ENCODE measurements at regions not wholly inside any gene's neighbourhood (a gene's known extent, or its start where the extent isn't known, plus 50 kb on each side); places are given as distances from the start of the nearest gene placed in this dataset.

DNA sequence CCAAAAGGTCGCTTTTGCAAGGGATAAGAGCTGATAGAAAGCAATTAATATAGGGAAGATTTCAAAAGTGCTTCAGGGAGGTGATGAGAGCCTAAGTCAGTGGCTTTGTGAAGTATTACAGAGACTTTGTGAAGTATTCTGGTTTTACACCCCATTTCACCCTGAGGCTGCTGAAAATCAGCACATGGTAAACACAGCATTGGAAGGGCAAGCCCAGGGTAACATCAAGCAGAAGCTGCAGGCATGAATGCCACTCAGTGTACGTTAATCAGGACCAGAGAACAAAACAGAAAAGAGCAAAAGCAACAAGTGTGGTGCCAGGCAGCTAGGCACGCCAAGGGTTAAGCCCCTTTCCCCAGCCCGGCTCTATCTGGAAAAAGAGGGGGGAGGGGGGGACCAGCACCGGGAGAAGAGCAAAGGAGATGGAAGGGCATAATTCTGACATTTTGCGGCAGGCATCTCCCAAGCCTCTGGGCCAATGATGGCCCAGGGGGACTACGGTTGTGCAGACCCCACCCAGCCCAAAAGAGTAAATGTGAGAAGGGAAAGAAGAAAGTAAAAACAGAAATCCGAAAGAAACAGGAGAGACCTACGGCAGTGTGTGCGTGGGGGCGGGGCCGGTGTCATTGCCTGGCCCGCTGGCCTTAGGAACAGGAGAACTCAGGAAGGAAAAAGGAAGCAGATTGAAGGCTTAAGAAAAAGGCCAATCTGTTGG is 58.9 kb downstream of the DHRS2 start:
- no peak overlapping the region for H3K27ac ChIP-seq (ENCODE audit: extremely low read depth, low read depth, low read length)
- H3K4me1 ChIP-seq (ENCODE audit: control insufficient read depth, insufficient read depth, low read length) = 0 out of 2 replicates have a peak, but pooled peaks cover 5% of the 10 kb centered on the region

DNA sequence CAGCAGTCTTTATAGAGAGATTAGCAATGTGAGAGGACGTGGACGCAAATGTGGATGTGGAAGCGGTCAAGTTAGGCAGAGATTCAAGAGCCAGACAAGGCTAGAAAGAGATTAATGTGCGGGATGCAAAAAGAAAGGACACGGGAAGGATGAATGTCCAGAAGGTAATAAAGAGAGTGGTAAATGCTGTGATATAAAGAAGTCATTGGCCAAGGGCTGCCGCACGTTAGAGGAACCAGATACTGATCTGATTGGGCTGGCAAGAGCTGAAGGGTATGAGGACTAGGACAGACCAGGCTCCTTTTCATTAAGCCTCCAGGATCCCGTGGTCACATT is 59.5 kb downstream of the DHRS2 start:
- H3K9me3 ChIP-seq (ENCODE audit: control insufficient read depth, insufficient read depth, low read depth, low read length) = no peaks in the 10 kb centered on the region
- no peak overlapping the region for H3K4me3 ChIP-seq (ENCODE audit: low read depth, low read length)
- POLR2A ChIA-PET = no interaction called here
- CTCF ChIA-PET = no interaction called here
- H3K4me1 ChIP-seq (ENCODE audit: control insufficient read depth, insufficient read depth, low read length) = 0 out of 2 replicates have a peak, but pooled peaks cover 5% of the 10 kb centered on the region
- H3K27ac ChIP-seq (ENCODE audit: extremely low read depth, low read depth, low read length) = no peak overlapping the region
- no peaks in the 10 kb centered on the region for H3K36me3 ChIP-seq (ENCODE audit: control insufficient read depth in 2 of 2, insufficient read depth in 1 of 2, low read length in 2 of 2)
- no peak for TF ChIP-seq ZNF404 (tag by site-specific recombination; IDR thresholded peaks at IDR 0.05)
- no peak for TF ChIP-seq ZNF837 (tag by site-specific recombination; IDR thresholded peaks at IDR 0.05)
- TF ChIP-seq, protein P1, sequence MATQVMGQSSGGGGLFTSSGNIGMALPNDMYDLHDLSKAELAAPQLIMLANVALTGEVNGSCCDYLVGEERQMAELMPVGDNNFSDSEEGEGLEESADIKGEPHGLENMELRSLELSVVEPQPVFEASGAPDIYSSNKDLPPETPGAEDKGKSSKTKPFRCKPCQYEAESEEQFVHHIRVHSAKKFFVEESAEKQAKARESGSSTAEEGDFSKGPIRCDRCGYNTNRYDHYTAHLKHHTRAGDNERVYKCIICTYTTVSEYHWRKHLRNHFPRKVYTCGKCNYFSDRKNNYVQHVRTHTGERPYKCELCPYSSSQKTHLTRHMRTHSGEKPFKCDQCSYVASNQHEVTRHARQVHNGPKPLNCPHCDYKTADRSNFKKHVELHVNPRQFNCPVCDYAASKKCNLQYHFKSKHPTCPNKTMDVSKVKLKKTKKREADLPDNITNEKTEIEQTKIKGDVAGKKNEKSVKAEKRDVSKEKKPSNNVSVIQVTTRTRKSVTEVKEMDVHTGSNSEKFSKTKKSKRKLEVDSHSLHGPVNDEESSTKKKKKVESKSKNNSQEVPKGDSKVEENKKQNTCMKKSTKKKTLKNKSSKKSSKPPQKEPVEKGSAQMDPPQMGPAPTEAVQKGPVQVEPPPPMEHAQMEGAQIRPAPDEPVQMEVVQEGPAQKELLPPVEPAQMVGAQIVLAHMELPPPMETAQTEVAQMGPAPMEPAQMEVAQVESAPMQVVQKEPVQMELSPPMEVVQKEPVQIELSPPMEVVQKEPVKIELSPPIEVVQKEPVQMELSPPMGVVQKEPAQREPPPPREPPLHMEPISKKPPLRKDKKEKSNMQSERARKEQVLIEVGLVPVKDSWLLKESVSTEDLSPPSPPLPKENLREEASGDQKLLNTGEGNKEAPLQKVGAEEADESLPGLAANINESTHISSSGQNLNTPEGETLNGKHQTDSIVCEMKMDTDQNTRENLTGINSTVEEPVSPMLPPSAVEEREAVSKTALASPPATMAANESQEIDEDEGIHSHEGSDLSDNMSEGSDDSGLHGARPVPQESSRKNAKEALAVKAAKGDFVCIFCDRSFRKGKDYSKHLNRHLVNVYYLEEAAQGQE (tag by site-specific recombination; IDR thresholded peaks at IDR 0.05) = no peak
- TF ChIP-seq, protein P2, sequence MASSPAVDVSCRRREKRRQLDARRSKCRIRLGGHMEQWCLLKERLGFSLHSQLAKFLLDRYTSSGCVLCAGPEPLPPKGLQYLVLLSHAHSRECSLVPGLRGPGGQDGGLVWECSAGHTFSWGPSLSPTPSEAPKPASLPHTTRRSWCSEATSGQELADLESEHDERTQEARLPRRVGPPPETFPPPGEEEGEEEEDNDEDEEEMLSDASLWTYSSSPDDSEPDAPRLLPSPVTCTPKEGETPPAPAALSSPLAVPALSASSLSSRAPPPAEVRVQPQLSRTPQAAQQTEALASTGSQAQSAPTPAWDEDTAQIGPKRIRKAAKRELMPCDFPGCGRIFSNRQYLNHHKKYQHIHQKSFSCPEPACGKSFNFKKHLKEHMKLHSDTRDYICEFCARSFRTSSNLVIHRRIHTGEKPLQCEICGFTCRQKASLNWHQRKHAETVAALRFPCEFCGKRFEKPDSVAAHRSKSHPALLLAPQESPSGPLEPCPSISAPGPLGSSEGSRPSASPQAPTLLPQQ (tag by site-specific recombination; IDR thresholded peaks at IDR 0.05) = no peak
- TF ChIP-seq ZNF785 (tag by site-specific recombination; IDR thresholded peaks at IDR 0.05) = no peak
- TF ChIP-seq BCL11B (tag by site-specific recombination; IDR thresholded peaks at IDR 0.05; ENCODE audit: low read depth) = no peak
- TF ChIP-seq, protein P3, sequence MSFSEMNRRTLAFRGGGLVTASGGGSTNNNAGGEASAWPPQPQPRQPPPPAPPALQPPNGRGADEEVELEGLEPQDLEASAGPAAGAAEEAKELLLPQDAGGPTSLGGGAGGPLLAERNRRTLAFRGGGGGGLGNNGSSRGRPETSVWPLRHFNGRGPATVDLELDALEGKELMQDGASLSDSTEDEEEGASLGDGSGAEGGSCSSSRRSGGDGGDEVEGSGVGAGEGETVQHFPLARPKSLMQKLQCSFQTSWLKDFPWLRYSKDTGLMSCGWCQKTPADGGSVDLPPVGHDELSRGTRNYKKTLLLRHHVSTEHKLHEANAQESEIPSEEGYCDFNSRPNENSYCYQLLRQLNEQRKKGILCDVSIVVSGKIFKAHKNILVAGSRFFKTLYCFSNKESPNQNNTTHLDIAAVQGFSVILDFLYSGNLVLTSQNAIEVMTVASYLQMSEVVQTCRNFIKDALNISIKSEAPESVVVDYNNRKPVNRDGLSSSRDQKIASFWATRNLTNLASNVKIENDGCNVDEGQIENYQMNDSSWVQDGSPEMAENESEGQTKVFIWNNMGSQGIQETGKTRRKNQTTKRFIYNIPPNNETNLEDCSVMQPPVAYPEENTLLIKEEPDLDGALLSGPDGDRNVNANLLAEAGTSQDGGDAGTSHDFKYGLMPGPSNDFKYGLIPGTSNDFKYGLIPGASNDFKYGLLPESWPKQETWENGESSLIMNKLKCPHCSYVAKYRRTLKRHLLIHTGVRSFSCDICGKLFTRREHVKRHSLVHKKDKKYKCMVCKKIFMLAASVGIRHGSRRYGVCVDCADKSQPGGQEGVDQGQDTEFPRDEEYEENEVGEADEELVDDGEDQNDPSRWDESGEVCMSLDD (tag by site-specific recombination; IDR thresholded peaks at IDR 0.05) = no peak
- no peak for TF ChIP-seq ZNF311 (tag by site-specific recombination; IDR thresholded peaks at IDR 0.05; ENCODE audit: borderline replicate concordance)
- TF ChIP-seq ZNF76 (tag by site-specific recombination; IDR thresholded peaks at IDR 0.05; ENCODE audit: borderline replicate concordance, low read depth) = no peak
- TF ChIP-seq ZBTB11 (tag by site-specific recombination; conservative IDR thresholded peaks at IDR 0.05; ENCODE audit: low read depth) = no peak
- TF ChIP-seq REPIN1 (tag by site-specific recombination; IDR thresholded peaks at IDR 0.05; ENCODE audit: low read depth) = no peak

More for the DNA sequence above, 58.9 kb downstream of the DHRS2 start:
- ChIA-PET CTCF (interaction anchor here (0.6 to 1.5 kb wide), 2 partner anchors 28 to 63 kb away, joined by 3 to 6 read pairs; no protein-coding TSS in a partner anchor), POLR2A (interaction anchor here (1.4 kb wide), 1 partner anchor 9 kb away, joined by 3 read pairs; no protein-coding TSS in a partner anchor)
- peak; percentile 44; the same call in 1 of the 2 replicates for TF ChIP-seq ZNF341 (tag by site-specific recombination; IDR thresholded peaks at IDR 0.05; ENCODE audit: low read depth)
- no peak for TF ChIP-seq ZNF501 (tag by site-specific recombination; IDR thresholded peaks at IDR 0.05)
- TF ChIP-seq ZBTB49 (tag by site-specific recombination; IDR thresholded peaks at IDR 0.05; ENCODE audit: low read depth) = no peak
- TF ChIP-seq, protein P4, sequence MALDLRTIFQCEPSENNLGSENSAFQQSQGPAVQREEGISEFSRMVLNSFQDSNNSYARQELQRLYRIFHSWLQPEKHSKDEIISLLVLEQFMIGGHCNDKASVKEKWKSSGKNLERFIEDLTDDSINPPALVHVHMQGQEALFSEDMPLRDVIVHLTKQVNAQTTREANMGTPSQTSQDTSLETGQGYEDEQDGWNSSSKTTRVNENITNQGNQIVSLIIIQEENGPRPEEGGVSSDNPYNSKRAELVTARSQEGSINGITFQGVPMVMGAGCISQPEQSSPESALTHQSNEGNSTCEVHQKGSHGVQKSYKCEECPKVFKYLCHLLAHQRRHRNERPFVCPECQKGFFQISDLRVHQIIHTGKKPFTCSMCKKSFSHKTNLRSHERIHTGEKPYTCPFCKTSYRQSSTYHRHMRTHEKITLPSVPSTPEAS (tag by site-specific recombination; IDR thresholded peaks at IDR 0.05) = 0 out of 2 replicates have a peak, but pooled peaks have one; percentile 23
- peak; percentile 83 for TF ChIP-seq SCRT2 (tag by site-specific recombination; IDR thresholded peaks at IDR 0.05)
- TF ChIP-seq ZFP41 (tag by site-specific recombination; IDR thresholded peaks at IDR 0.05; ENCODE audit: borderline replicate concordance) = no peak
- no peaks in the 10 kb centered on the region for H3K9me3 ChIP-seq (ENCODE audit: control insufficient read depth, insufficient read depth, low read depth, low read length)
- H3K4me3 ChIP-seq (ENCODE audit: low read depth, low read length) = no peak overlapping the region
- H3K36me3 ChIP-seq (ENCODE audit: control insufficient read depth in 2 of 2, insufficient read depth in 1 of 2, low read length in 2 of 2) = no peaks in the 10 kb centered on the region
